ENCODE measurements at regions not wholly inside any gene's neighbourhood (a gene's known extent, or its start where the extent isn't known, plus 50 kb on each side); places are given as distances from the start of the nearest gene placed in this dataset.

- Mint-ChIP-seq H3K9me3 (no peaks in the 10 kb centered on the region), H3K27me3 (ENCODE audit: insufficient read depth, low read depth) (no peaks in the 10 kb centered on the region), H3K27ac (no peak overlapping the region), H3K36me3 (no peaks in the 10 kb centered on the region), H3K4me1 (no peaks in the 10 kb centered on the region), H3K4me3 (no peak overlapping the region)
- Histone ChIP-seq H3F3A (ENCODE audit: low read depth) (no peaks in the 10 kb centered on the region), H3K79me2 (ENCODE audit: low read depth) (no peaks in the 10 kb centered on the region), H3K9me3 (ENCODE audit: low read depth) (no peaks in the 10 kb centered on the region), H3K27ac (no peak overlapping the region), H3K4me3 (no peak overlapping the region), H3K9ac (no peak overlapping the region), H3K36me3 (no peaks in the 10 kb centered on the region), H3K4me1 (no peaks in the 10 kb centered on the region), H3K27me3 (no peaks in the 10 kb centered on the region), H3K4me2 (no peak overlapping the region), H2AFZ (replicated peaks) (no peak overlapping the region), H4K20me1 (ENCODE audit: low read depth) (no peaks in the 10 kb centered on the region)
- DNase-seq (ENCODE audit: low spot score), result no peak
- TF ChIP-seq, protein P1, sequence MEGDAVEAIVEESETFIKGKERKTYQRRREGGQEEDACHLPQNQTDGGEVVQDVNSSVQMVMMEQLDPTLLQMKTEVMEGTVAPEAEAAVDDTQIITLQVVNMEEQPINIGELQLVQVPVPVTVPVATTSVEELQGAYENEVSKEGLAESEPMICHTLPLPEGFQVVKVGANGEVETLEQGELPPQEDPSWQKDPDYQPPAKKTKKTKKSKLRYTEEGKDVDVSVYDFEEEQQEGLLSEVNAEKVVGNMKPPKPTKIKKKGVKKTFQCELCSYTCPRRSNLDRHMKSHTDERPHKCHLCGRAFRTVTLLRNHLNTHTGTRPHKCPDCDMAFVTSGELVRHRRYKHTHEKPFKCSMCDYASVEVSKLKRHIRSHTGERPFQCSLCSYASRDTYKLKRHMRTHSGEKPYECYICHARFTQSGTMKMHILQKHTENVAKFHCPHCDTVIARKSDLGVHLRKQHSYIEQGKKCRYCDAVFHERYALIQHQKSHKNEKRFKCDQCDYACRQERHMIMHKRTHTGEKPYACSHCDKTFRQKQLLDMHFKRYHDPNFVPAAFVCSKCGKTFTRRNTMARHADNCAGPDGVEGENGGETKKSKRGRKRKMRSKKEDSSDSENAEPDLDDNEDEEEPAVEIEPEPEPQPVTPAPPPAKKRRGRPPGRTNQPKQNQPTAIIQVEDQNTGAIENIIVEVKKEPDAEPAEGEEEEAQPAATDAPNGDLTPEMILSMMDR (IDR thresholded peaks at IDR 0.05), result no peak
- TF ChIP-seq EZH2phosphoT487 (IDR thresholded peaks at IDR 0.05) (no peak), EZH2 (IDR thresholded peaks at IDR 0.05) (no peak)
Observed at GRCh38 chr10:52911163-52911562, 138.6 kb upstream of the MBL2 start.

DNA sequence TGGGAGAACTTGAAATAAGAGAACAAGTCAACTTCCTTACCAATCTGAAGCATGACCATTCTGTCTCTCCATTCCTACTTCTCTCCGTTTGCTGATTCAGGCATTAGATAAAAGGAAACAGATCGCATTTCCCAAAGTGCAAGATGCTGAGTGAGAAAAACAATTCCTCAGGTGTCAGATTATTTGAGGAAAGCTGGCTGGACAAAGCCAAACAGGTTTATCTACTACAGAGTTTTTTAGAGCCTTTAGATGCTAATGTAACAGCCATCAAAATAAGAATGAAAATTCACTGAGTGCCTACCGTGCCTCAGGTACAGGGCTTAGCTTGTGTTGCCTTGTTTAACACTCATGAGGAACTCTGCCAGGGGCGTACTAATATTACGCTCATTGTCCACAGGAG is 135.9 kb upstream of the MBL2 start:
- Mint-ChIP-seq H3K9me3 (no peaks in the 10 kb centered on the region), H3K4me3 (no peak overlapping the region), H3K27ac (no peak overlapping the region), H3K36me3 (no peaks in the 10 kb centered on the region), H3K27me3 (ENCODE audit: insufficient read depth, low read depth) (no peaks in the 10 kb centered on the region), H3K4me1 (peaks cover 5% of the 10 kb centered on the region)
- no peak overlapping the region for H3K27ac ChIP-seq
- no peaks in the 10 kb centered on the region for H3K27me3 ChIP-seq
- no peaks in the 10 kb centered on the region for H4K20me1 ChIP-seq (ENCODE audit: low read depth)
- H3F3A ChIP-seq (ENCODE audit: low read depth), result no peaks in the 10 kb centered on the region
- no peaks in the 10 kb centered on the region for H3K36me3 ChIP-seq
- no peak overlapping the region for H3K4me3 ChIP-seq
- no peak overlapping the region for H3K9ac ChIP-seq
- H3K9me3 ChIP-seq (ENCODE audit: low read depth), result no peaks in the 10 kb centered on the region
- TF ChIP-seq EZH2 (IDR thresholded peaks at IDR 0.05) (no peak), EZH2phosphoT487 (IDR thresholded peaks at IDR 0.05) (no peak)
- TF ChIP-seq, protein P1 (IDR thresholded peaks at IDR 0.05), result no peak
- H3K4me2 ChIP-seq, result no peak overlapping the region
- no peak for DNase-seq (ENCODE audit: low spot score)
- H3K79me2 ChIP-seq (ENCODE audit: low read depth), result no peaks in the 10 kb centered on the region
- peaks cover 6% of the 10 kb centered on the region for H3K4me1 ChIP-seq
- peak overlapping the region; percentile 23 for H2AFZ ChIP-seq (replicated peaks)

- H3K4me1 Mint-ChIP-seq, result peaks cover 5% of the 10 kb centered on the region
Observed at GRCh38 chr10:52906046-52906445, 133.5 kb upstream of the MBL2 start.

More at GRCh38 chr10:52906046-52906445, 133.5 kb upstream of the MBL2 start:
- H3K27ac Mint-ChIP-seq, result no peak overlapping the region
- H3K4me3 Mint-ChIP-seq, result no peak overlapping the region
- TF ChIP-seq EZH2phosphoT487 (IDR thresholded peaks at IDR 0.05), result no peak
- TF ChIP-seq, protein P1 (IDR thresholded peaks at IDR 0.05), result no peak
- TF ChIP-seq EZH2 (IDR thresholded peaks at IDR 0.05), result no peak
- no peak overlapping the region for H3K9ac ChIP-seq
- H3K27me3 ChIP-seq, result no peaks in the 10 kb centered on the region
- no peak for DNase-seq (ENCODE audit: low spot score)
- H3K4me3 ChIP-seq, result no peak overlapping the region
- H4K20me1 ChIP-seq (ENCODE audit: low read depth), result no peaks in the 10 kb centered on the region
- H3K27me3 Mint-ChIP-seq (ENCODE audit: insufficient read depth, low read depth), result no peaks in the 10 kb centered on the region
- H3K4me2 ChIP-seq, result no peak overlapping the region
- peaks cover 13% of the 10 kb centered on the region for H3K4me1 ChIP-seq
- no peaks in the 10 kb centered on the region for H3K36me3 Mint-ChIP-seq
- no peaks in the 10 kb centered on the region for H3K9me3 Mint-ChIP-seq
- H3K27ac ChIP-seq, result no peak overlapping the region
- no peaks in the 10 kb centered on the region for H3F3A ChIP-seq (ENCODE audit: low read depth)
- H3K36me3 ChIP-seq, result no peaks in the 10 kb centered on the region
- H2AFZ ChIP-seq (replicated peaks), result no peak overlapping the region
- H3K9me3 ChIP-seq (ENCODE audit: low read depth), result no peaks in the 10 kb centered on the region
- H3K79me2 ChIP-seq (ENCODE audit: low read depth), result no peaks in the 10 kb centered on the region
